Left lung (tissue), 4 donors: ENCODE measurements at regions not wholly inside any gene's neighbourhood (a gene's known extent, or its start where the extent isn't known, plus 50 kb on each side); places are given as distances from the start of the nearest gene placed in this dataset.

ENCODE experiments used
- ATAC-seq: fragments of 200-7000 bp; cut with Tn5 transposase; one replicate; pipeline ENCODE4 v1.9.1; 2020; ENCODE audit warnings: moderate library complexity
- DNase-seq, 4 donors: peaks; one replicate each; pipeline ENCODE4 v3.0.0-alpha.2; 2013 to 2020
- H3K27ac ChIP-seq, 2 donors: fragments of 200-600 bp; sonication (generic) in 1 of 2; one replicate each; pipeline versions ENCODE4 v1.5.0 to v1.8.0; 2020 to 2021
- H3K27me3 ChIP-seq, 2 donors: fragments of 200-600 bp; sonication (generic) in 1 of 2; one replicate each; pipeline versions ENCODE4 v1.5.0 to v1.8.0; 2020 to 2021
- H3K36me3 ChIP-seq, 2 donors: fragments of 200-600 bp; sonication (generic) in 1 of 2; one replicate each; pipeline versions ENCODE4 v1.5.0 to v1.8.0; 2020 to 2021
- H3K4me1 ChIP-seq, 2 donors: fragments of 200-600 bp; one replicate each; pipeline ENCODE4 v1.8.0; 2021
- H3K4me3 ChIP-seq, 2 donors: fragments of 200-600 bp; sonication (generic) in 1 of 2; one replicate each; pipeline versions ENCODE4 v1.5.0 to v1.8.0; 2020 to 2021; ENCODE audit warnings: mild to moderate bottlenecking in 1 of 2
- H3K9me3 ChIP-seq, 2 donors: fragments of 200-600 bp; sonication (generic) in 1 of 2; one replicate each; pipeline versions ENCODE4 v1.5.0 to v1.8.0; 2020 to 2021
- intact Hi-C, 2 donors: fragments of 100-400 bp; cut with DNase I; formaldehyde crosslinking; loops; one replicate each; pipeline versions ENCODE4 v1.11.2 to v1.14.2; 2022
- TF ChIP-seq, protein P1 (sequence below), 2 donors: fragments of 200-600 bp; sonication (generic) in 1 of 2; IDR thresholded peaks; one replicate each; pipeline versions ENCODE4 v1.5.0 to v1.8.0; 2021; ENCODE audit warnings: antibody characterized with exemption in 2 of 2
- donor health status: DM: no; HTN: yes; CAD: no.
- donor health status: DM: no; HTN: no; CAD: no.

DNA sequence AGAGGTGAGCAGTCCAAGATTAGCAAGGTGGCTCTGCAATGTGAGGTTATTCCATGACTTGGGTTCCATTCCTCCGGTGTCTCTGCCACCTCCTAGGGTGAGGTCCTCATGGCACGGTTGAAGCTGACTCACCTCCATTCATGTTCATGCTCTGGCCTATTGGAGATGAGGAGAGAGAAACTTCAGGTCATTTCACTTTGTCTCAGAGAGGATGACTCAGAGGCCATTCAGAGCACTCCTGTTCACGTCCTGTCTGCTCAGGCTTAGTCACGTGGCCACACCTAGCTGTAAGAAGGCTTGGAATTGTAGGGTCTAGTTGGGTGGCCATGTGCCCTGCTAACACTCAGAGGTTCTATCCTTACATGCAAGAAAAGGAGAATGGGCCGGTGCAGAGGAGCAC, 67.5 kb upstream of the MBOAT2 start:
- H3K27me3 ChIP-seq, result no peaks in the 10 kb centered on the region
- H3K4me3 ChIP-seq, result no peak overlapping the region
- no peaks in the 10 kb centered on the region for H3K4me1 ChIP-seq
- ATAC-seq (peak; percentile 95), DNase-seq (peak in 1 of 4 donors; percentile 49)
- no peaks in the 10 kb centered on the region for H3K36me3 ChIP-seq
- intact Hi-C loops, result no loop called here
- H3K27ac ChIP-seq, result no peak overlapping the region
- TF ChIP-seq, protein P1, sequence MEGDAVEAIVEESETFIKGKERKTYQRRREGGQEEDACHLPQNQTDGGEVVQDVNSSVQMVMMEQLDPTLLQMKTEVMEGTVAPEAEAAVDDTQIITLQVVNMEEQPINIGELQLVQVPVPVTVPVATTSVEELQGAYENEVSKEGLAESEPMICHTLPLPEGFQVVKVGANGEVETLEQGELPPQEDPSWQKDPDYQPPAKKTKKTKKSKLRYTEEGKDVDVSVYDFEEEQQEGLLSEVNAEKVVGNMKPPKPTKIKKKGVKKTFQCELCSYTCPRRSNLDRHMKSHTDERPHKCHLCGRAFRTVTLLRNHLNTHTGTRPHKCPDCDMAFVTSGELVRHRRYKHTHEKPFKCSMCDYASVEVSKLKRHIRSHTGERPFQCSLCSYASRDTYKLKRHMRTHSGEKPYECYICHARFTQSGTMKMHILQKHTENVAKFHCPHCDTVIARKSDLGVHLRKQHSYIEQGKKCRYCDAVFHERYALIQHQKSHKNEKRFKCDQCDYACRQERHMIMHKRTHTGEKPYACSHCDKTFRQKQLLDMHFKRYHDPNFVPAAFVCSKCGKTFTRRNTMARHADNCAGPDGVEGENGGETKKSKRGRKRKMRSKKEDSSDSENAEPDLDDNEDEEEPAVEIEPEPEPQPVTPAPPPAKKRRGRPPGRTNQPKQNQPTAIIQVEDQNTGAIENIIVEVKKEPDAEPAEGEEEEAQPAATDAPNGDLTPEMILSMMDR (IDR thresholded peaks at IDR 0.05), result no peak
- peaks cover 0 to 20% of the 10 kb centered on the region in 2 donors for H3K9me3 ChIP-seq

DNA sequence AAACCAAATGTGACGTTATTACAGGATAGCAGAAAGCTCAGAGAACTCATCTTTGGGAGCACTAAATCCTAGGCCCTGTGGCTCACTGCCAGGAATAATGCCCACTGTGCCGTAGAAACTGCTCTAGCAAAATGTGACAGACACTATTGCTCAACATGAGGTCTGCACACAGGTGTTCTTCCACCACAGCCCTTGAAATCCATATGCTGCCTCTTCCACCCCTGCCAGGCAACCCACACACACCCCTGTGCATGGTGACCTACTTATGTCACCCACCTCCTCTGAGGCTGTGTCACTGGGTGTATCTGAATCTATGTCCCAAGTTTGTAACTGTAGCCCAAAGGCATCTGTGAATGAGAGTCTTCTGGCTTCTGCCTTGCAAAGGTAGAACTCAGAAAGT, 66.1 kb upstream of the MBOAT2 start:
- Histone ChIP-seq H3K36me3 (no peaks in the 10 kb centered on the region), H3K9me3 (peaks cover 0 to 33% of the 10 kb centered on the region in 2 donors), H3K4me1 (no peaks in the 10 kb centered on the region), H3K27me3 (no peaks in the 10 kb centered on the region), H3K27ac (no peak overlapping the region), H3K4me3 (no peak overlapping the region)
- intact Hi-C loops, result no loop called here
- ATAC-seq, result no peak
- TF ChIP-seq, protein P1 (IDR thresholded peaks at IDR 0.05), result no peak
- DNase-seq, result no peak

DNA sequence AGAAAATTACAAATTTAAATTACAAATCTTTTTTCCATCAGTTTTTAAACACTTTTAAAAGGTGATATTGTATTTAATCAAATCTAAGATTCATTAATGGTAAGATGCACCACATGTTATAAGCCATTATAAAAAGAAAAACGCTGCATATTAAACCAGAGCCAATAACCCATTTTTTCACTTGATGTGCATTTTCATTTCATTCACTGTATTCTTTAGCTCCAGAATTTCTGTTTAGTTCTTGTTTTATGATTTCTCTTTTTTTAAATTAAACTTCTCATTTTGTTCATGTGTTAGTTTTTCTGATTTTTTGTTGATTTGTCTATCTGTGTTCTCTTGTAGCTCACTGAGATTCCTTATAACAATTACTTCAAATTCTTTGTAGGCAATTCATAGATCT, 62.4 kb upstream of the MBOAT2 start:
- Histone ChIP-seq H3K9me3 (peaks cover 0 to 33% of the 10 kb centered on the region in 2 donors), H3K4me1 (no peaks in the 10 kb centered on the region), H3K27me3 (no peaks in the 10 kb centered on the region), H3K27ac (no peak overlapping the region), H3K36me3 (no peaks in the 10 kb centered on the region), H3K4me3 (no peak overlapping the region)
- DNase-seq (no peak), ATAC-seq (no peak)
- TF ChIP-seq, protein P1 (IDR thresholded peaks at IDR 0.05), result no peak
- intact Hi-C loops, result no loop called here

DNA sequence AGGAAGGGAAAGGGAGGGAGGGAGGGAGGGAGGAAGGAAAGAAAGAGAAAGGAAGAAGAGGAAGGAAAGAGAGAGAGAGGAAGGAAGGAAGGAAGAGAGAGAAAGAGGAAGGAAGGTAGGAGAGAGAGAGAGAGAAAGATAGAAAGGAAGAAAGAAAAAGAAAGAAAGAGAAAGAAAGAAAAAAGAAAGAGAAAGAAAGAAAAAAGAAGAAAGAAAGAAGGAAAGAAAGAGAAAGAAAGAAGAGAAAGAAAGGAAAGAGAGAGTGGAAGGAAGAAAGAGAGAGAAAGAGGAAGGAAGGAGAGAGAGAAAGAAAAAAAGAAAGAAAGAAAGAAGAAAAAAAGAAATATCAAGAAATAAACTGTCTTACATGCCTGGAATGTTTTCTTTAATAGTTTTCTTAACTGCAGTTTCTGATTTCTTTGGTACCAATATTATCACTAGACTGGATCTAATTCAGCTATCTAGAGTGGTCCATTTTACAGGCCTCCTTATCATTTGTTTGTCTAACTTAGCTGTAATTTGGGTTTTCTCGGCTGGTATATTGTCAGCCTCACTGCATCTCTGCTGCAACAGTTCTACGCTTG, 59.6 kb upstream of the MBOAT2 start:
- no peak for DNase-seq

DNA sequence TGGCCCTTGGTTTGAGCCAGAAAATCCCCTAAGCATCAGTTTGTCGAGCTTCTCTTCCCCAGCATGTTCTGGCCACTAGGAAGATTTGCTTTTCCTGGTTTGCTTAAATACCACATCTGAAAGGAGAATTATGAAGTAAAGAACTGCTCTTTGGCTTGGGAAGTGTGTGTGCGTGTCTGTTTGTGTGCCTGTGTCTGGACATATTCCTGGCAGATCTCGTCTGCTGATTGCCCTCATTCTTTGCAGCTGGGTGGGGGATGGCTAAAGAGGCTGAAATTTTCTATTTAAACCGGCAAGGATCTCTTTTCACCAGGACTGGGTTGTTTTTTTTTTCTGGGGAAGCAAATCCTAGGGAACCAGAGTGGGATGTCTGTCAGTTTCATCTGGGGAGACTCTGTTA, 57.3 kb upstream of the MBOAT2 start:
- intact Hi-C loops, result no loop called here
- TF ChIP-seq, protein P1 (IDR thresholded peaks at IDR 0.05), result no peak
- no peaks in the 10 kb centered on the region for H3K27me3 ChIP-seq

More for the DNA sequence above, 59.6 kb upstream of the MBOAT2 start:
- intact Hi-C loops, result no loop called here
- Histone ChIP-seq H3K27ac (no peak overlapping the region), H3K4me3 (no peak overlapping the region), H3K27me3 (no peaks in the 10 kb centered on the region), H3K36me3 (no peaks in the 10 kb centered on the region), H3K4me1 (no peaks in the 10 kb centered on the region), H3K9me3 (peaks cover 0 to 23% of the 10 kb centered on the region in 2 donors)
- TF ChIP-seq, protein P1 (IDR thresholded peaks at IDR 0.05), result no peak
- ATAC-seq, result no peak

More for the DNA sequence above, 57.3 kb upstream of the MBOAT2 start:
- peaks cover 0 to 10% of the 10 kb centered on the region in 2 donors for H3K9me3 ChIP-seq
- no peaks in the 10 kb centered on the region for H3K36me3 ChIP-seq
- no peak for ATAC-seq
- H3K4me1 ChIP-seq, result no peaks in the 10 kb centered on the region
- H3K27ac ChIP-seq, result no peak overlapping the region
- DNase-seq, result no peak
- H3K4me3 ChIP-seq, result no peak overlapping the region
